ENCODE measurements at regions not wholly inside any gene's neighbourhood (a gene's known extent, or its start where the extent isn't known, plus 50 kb on each side); places are given as distances from the start of the nearest gene placed in this dataset.

DNA sequence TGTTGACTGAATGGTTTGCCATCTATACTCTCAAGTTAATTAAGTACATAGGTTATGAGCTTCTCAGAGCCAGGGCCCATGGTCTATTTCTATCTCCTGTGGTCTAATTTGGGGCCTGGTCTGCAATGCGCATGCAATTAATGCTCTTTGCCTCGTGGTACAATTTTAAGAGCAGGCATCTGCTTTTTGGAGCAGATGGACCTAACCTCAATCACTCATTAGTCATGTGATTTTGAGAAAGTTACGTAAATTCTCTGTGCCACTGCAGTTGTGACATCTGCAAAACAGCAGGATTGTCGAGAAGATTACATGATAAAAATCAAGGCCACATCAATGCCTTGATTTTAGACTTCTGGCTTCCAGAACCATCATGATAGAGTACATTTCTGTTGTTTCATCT lies 543.7 kb upstream of the ADAMTS9 start:
- DNase-seq (ENCODE audit: low read depth): no peak

GRCh38 chr3:65230261-65231139 lies 542.7 kb upstream of the ADAMTS9 start:
- DNase-seq (ENCODE audit: low read depth): no peak

- no peak for DNase-seq (ENCODE audit: low read depth)
Measured at GRCh38 chr3:65226287-65226686, 538.5 kb upstream of the ADAMTS9 start.

- DNase-seq (ENCODE audit: low read depth): no peak
Measured at GRCh38 chr3:65210026-65210814, 522.4 kb upstream of the ADAMTS9 start.

DNA sequence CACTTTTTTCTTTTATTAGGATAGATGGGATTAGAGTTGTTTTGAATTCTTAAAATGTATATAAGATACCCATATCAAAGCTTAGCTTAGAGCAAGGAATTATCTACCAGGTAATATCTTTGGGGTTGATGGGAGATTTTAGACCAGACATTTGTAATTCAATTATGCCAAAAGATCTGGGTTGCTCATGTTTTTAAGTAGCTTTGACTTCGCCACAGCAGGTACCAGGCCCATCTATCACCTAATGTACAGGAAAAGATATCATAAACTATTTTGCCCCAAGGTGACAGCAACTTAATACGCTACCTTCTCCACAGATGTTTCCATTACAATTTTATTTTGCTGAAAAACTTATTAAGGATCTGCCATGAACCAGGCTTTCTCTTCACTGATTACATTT lies 514.6 kb upstream of the ADAMTS9 start:
- DNase-seq (ENCODE audit: low read depth): no peak

DNA sequence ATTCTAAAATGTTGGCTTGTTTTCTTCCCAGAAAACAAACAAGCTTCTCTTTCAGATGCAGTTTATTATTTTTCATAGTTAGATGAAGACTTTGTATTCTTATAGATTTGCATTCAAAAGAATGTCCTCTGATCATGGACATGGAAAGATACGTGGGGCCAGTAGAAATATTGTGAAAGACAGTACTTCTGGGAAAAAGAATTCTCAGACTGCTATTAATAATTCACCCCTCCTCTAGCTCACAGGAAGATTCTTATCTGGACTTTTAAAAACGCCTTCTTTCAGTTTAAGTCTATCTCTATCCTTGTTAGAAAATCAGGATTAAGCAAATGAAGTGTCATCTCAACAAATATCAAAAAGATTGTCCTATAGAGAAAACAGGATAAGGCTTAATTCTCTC lies 514.1 kb upstream of the ADAMTS9 start:
- no peak for DNase-seq (ENCODE audit: low read depth)

DNA sequence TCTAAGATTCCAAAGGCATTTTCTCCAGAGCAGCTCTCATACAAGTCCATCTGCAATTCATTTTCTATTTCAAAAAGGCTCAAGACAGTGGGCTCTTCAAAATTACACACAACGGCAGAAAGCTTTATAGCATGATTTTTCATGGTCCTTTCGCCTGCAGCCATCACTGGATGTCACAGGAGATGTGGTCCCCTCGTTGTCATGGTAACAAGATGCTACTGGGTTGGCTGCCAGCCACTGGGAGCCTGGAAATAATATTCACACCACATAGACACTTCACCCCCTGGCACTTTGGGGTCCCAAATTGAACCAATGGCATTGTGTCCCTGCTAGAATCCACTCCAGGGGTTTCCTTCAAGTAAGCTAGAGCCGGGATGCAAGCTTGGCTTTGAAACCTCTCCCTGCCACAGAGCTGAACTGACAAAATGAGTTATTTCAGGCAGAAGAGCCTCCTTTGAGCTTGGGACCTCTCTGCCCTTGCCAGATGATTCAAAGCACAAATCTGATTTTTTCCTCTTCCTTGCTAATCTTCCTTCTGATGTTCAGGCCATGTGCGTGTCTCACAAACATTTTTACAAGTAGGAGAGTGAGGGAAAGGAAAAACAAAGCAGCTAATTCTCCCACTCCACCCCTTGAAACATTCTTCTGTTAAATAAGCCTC lies 512.6 kb upstream of the ADAMTS9 start:
- DNase-seq (ENCODE audit: low read depth): no peak

DNA sequence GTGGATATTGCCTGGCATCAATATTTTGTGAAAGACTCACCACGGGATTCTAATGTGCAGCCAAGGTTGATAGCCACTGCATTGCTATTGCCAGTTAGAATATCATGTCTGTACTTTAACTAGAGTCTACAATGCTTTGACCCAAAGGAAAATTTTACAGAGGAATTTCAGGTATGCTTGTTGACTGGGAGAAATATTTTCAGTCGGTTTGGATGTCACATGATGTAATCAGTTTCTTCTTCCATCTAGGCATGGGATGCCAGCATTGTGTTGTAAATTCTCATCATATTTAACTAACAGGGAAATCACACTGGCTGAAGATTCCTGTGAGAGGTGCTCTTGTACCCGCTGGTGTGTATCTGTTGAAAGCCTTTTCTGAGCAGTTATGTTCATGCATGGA lies 508.9 kb upstream of the ADAMTS9 start:
- DNase-seq (ENCODE audit: low read depth): no peak

DNA sequence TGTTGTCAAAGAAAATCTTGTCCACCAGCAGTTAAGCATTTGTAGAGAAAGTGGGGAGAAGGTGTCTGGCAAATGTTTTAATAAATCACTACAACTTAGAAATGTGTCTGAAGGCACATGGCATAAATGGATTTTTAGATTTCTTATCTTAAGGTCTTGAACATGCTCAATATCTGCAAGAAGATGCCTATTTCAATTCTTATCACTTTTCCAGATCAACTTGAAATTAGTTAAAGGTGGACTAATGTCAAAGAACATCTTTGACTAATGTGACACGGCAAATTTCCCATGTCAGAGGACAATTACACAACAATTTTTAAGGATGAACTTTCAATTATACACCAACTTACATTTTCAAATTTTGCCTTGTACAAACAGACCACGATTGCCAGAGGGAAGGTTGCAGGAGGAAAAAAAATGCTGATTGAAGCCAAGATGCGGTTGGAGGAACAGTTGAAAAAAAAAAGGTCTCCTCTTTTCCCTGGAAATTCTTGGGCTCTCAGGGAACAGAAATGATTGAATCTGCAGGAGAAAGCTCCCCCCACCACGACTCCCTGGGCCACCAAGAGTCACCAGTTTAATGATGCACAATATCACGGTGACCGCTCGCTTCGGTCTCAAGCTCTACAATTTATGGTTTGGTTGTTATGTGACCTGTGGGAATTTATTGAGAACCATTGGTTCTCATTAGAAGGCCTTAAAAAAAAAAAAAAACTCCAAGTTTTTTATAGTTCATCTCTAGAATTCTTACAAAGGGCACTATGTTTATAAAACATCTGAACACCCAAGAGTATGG lies 507.6 kb upstream of the ADAMTS9 start:
- DNase-seq (ENCODE audit: low read depth): no peak

DNA sequence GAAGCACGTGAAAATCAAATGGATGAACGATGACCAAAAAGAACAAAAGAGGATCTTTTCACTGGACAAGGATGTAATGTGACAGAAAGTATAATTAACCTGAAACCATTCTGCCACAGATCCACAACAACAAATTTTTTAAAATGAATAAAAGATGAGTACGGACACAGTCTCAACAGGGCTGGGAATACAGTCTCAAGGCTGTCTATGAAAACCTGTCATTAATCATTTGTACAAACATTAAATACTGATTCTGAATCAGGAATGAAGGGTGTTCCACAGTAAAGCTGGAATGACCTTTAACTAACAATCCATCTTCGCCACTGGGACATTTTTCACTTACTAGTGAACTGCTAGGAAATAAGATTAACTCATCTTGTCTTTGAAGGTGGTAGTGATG lies 506.9 kb upstream of the ADAMTS9 start:
- DNase-seq (ENCODE audit: low read depth): no peak

DNA sequence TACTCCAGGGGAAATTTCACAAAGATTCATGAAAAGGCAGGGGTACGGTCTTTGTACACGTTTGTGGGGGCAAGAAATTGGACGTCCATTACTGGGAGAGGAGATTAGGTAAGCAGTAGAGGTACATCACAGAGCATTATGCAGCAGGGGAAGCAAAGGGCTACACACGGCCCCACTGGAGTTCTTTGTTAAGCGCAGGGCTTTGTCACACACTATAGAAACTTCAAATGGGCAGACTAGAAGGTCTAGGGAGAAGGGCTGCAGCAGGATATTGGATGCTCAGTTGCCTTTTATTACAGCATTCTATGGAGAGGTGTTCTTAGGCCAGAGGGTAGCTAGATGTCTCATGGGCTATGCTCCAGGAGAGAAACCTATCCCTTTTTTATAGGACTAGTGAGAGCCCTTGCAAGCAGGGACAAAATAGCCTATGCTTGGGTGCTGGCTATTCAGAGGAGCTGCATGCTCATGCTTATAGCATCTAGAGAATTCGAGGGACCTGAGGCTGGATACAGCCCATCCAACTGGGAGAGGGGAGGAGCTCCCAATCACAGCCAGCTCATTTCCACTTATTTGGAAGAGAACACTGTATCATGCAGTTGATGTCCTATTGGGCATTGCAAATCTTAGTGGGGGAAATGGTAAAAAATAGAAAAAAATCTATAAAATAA lies 506.4 kb upstream of the ADAMTS9 start:
- DNase-seq (ENCODE audit: low read depth): no peak

DNA sequence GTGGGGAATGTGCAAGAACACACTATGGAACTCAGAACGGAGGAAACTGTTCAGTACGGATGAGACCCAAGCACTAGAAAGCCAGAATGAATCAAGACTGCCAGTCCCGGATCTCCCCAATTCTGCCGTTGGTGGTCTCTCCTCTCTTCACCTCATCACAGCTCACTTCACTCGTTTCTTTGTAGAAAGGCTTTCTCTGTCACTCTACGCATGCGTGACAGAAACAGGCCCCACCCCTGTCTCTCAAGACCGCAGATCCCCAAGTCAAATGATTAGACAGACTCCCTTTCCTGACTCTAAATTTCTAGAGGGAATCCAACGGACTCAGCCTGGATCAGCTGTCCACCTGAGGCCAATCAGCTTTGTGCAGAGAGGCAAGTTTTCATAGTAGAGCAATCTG lies 505.7 kb upstream of the ADAMTS9 start:
- no peak for DNase-seq (ENCODE audit: low read depth)

DNA sequence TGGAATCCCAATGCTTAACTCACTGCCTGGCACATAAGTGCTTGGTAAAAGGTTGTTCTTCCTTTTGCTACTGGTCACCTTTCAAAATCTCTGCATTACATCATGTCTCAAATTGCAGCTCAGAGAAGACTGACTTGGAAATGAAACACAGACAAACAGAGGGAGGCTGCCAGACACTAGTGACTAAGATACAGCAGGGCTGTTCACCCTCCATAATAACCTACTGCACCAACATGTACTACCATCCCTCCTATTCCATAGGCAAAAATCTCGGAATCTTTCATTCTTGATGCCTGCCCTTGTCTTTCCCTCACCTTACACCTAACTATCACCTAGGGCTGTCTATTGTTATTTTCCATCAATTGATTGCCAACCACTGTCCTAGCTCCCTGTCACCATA lies 502.3 kb upstream of the ADAMTS9 start:
- no peak for DNase-seq (ENCODE audit: low read depth)

- DNase-seq (ENCODE audit: low read depth): no peak
Measured at GRCh38 chr3:65186268-65186667, 498.5 kb upstream of the ADAMTS9 start.

DNA sequence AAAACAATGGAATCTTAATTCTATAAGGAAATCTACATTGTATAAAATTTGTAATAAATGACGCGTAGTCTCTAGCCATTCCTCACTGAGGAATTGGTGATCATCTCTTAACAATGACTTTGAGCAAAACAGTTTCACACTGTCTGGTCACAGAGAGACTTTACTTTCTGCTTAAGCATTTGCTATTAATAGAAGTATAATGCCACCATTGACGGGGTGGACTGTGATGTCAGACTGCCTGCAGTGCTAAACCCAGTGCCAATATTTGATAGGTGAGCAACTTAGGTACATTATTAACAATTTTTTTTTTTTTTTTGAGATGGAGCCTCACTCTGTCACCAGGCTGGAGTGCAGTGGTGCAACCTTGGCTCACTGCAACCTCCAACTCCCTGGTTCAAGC lies 494.9 kb upstream of the ADAMTS9 start:
- DNase-seq (ENCODE audit: low read depth): no peak

DNA sequence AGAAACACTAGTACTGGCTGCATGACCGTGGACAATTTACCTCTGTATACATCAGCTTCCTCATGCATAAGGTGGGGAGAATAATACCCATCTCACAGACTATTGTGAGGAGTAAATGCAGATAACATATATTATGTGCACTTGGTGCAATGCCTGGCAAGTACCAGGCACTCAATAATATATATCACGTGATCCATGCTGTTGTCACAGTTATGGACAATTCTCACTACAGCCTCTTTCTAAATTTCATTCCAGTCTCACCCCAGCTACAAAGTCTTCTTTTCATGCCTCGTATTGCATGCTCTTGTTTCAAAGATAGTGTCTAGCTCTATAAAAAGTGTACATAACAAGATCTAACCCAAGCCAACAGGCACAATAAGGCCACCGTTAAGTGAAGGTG lies 494.3 kb upstream of the ADAMTS9 start:
- no peak for DNase-seq (ENCODE audit: low read depth)

- no peak for DNase-seq (ENCODE audit: low read depth)
Measured at GRCh38 chr3:65181391-65181871, 493.6 kb upstream of the ADAMTS9 start.

- no peak for DNase-seq (ENCODE audit: low read depth)
Measured at GRCh38 chr3:65178703-65179102, 490.9 kb upstream of the ADAMTS9 start.

DNA sequence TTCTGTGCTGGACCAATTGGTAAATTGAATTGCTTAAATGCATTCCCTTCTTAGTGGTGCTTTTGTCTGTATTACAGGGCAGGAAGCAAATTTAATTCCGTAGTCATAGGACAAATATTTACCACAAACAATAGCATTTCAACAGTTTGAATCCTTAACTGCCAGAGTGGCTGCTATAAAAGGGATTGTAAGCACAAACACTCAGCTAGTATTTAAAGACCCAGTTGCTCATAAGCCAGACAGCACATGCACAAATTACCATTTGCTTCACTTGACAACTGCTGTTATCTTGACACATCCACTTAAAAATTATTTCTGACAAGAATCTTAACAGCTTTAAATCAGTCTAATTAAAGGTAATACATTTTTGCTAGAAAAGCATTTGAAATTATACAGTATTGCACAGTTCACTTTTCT lies 490.2 kb upstream of the ADAMTS9 start:
- DNase-seq (ENCODE audit: low read depth): peak; percentile 15

GRCh38 chr3:65174713-65175112 lies 486.9 kb upstream of the ADAMTS9 start:
- no peak for DNase-seq (ENCODE audit: low read depth)

- DNase-seq (ENCODE audit: low read depth): no peak
Measured at GRCh38 chr3:65173841-65174240, 486.0 kb upstream of the ADAMTS9 start.
